ENCODE measurements at regions not wholly inside any gene's neighbourhood (a gene's known extent, or its start where the extent isn't known, plus 50 kb on each side); places are given as distances from the start of the nearest gene placed in this dataset.

DNA sequence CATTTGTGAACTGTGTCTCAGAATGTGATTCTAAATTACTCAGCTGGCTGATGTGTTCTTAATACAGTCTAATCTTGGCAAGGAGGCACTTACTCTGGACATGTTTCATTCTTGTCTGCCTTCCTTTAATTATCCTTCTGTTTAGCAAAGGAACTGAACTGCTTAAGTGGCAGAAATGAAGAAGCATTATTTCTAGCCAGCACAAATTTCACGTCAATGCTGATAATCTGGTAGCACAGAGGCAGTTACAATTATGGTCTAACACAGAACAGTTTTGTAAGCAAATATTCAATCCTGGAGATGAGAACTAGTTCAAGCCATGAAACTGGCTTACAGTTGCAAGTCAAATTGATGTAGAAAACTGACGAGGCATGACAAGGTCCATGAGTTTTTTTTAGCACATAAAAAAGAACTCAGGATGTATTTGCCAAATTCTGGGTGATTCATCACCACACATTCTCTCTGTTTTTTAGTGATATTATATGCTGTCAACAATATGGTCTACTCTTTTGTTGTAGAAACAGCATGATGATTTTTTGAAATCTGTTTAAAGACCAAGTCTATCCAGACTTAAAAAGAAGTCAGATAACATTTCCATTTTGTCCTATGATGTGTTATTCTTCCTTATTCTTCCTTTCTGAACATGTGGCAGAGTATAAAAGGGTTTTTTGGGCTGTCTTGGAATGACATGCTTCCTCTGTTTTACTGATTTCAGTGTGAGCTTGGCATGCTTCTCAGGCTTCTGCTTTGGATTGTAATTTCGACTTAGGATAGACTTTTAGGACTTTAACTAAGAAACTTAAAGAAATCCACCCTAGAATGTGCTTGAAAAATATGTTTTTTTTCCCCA is 154.8 kb downstream of the DNAJB9 start:
- DNase-seq (peak in 2 of 3 donors; percentile 54 to 57), ATAC-seq (ENCODE audit: insufficient read depth, low FRiP score) (no peak)
- Histone ChIP-seq H3K4me3 (no peak overlapping the region), H3K27ac (ENCODE audit: low read depth in 1 of 2, low read length in 1 of 2) (no peak overlapping the region), H3K4me1 (ENCODE audit: control insufficient read depth in 5 of 5, insufficient read depth in 5 of 5, low read length in 5 of 5) (peaks cover 0 to 21% (median 9%) of the 10 kb centered on the region in 5 donors), H3K9me3 (ENCODE audit: control insufficient read depth in 4 of 4, insufficient read depth in 3 of 4, low read length in 3 of 4) (no peaks in the 10 kb centered on the region), H3K9ac (ENCODE audit: insufficient read depth in 1 of 2, low read length in 2 of 2) (no peak overlapping the region), H3K36me3 (ENCODE audit: control insufficient read depth in 4 of 4, insufficient read depth in 4 of 4, low read length in 4 of 4) (no peaks in the 10 kb centered on the region), H3K27me3 (ENCODE audit: control insufficient read depth in 3 of 3, insufficient read depth in 3 of 3, low read length in 2 of 3) (no peaks in the 10 kb centered on the region)
- TF ChIP-seq, protein P1, sequence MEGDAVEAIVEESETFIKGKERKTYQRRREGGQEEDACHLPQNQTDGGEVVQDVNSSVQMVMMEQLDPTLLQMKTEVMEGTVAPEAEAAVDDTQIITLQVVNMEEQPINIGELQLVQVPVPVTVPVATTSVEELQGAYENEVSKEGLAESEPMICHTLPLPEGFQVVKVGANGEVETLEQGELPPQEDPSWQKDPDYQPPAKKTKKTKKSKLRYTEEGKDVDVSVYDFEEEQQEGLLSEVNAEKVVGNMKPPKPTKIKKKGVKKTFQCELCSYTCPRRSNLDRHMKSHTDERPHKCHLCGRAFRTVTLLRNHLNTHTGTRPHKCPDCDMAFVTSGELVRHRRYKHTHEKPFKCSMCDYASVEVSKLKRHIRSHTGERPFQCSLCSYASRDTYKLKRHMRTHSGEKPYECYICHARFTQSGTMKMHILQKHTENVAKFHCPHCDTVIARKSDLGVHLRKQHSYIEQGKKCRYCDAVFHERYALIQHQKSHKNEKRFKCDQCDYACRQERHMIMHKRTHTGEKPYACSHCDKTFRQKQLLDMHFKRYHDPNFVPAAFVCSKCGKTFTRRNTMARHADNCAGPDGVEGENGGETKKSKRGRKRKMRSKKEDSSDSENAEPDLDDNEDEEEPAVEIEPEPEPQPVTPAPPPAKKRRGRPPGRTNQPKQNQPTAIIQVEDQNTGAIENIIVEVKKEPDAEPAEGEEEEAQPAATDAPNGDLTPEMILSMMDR (IDR thresholded peaks at IDR 0.05; ENCODE audit: control extremely low read depth, extremely low read depth) = no peak
- WGBS, 2 donors = 50 to 58% methylated on average over 3 of the region's 3 CpGs

DNA sequence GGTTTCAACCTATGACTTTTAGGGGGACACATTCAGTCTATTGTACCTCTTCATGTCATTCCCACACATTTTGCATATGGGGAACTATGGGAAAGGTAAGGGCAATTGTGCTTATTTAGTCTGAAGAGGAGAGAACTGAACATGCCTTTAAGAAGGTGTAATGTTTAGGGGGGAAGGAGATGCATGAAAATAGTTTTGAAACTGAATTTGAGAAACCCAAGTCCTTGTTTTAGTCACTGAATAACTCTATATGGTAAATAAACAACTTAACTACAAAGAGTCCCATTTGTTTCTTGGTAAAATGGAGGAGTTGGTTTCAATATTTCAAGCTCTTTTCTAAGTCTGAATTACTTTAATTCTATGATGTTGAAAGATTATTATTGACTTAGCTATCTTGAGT is 166.1 kb downstream of the DNAJB9 start:
- no peak for DNase-seq
- Histone ChIP-seq H3K36me3 (ENCODE audit: control insufficient read depth in 4 of 4, insufficient read depth in 4 of 4, low read length in 4 of 4) (no peaks in the 10 kb centered on the region), H3K27ac (ENCODE audit: low read depth in 1 of 2, low read length in 1 of 2) (no peak overlapping the region), H3K9me3 (ENCODE audit: control insufficient read depth in 4 of 4, insufficient read depth in 3 of 4, low read length in 3 of 4) (no peaks in the 10 kb centered on the region), H3K4me1 (ENCODE audit: control insufficient read depth in 5 of 5, insufficient read depth in 5 of 5, low read length in 5 of 5) (peaks cover 0 to 4% (median 0%) of the 10 kb centered on the region in 5 donors), H3K9ac (ENCODE audit: insufficient read depth in 1 of 2, low read length in 2 of 2) (no peak overlapping the region), H3K4me3 (no peak overlapping the region), H3K27me3 (ENCODE audit: control insufficient read depth in 3 of 3, insufficient read depth in 3 of 3, low read length in 2 of 3) (no peaks in the 10 kb centered on the region)
- TF ChIP-seq, protein P1 (IDR thresholded peaks at IDR 0.05; ENCODE audit: control extremely low read depth, extremely low read depth) = no peak
- no peak for ATAC-seq (ENCODE audit: insufficient read depth, low FRiP score)

GRCh38 chr7:108736221-108736891 is 166.7 kb downstream of the DNAJB9 start:
- no peak overlapping the region for H3K27ac ChIP-seq (ENCODE audit: low read depth in 1 of 2, low read length in 1 of 2)
- 46 to 68% methylated on average over 2 of the region's 2 CpGs for WGBS, 2 donors
- DNase-seq (peak in 2 of 3 donors; percentile 78 to 89), ATAC-seq (ENCODE audit: insufficient read depth, low FRiP score) (peak; percentile 79)
- no peak overlapping the region for H3K4me3 ChIP-seq
- H3K27me3 ChIP-seq (ENCODE audit: control insufficient read depth in 3 of 3, insufficient read depth in 3 of 3, low read length in 2 of 3) = no peaks in the 10 kb centered on the region
- peaks cover 0 to 4% (median 0%) of the 10 kb centered on the region in 5 donors for H3K4me1 ChIP-seq (ENCODE audit: control insufficient read depth in 5 of 5, insufficient read depth in 5 of 5, low read length in 5 of 5)
- no peaks in the 10 kb centered on the region for H3K9me3 ChIP-seq (ENCODE audit: control insufficient read depth in 4 of 4, insufficient read depth in 3 of 4, low read length in 3 of 4)
- TF ChIP-seq, protein P1 (IDR thresholded peaks at IDR 0.05; ENCODE audit: control extremely low read depth, extremely low read depth) = no peak
- no peak overlapping the region for H3K9ac ChIP-seq (ENCODE audit: insufficient read depth in 1 of 2, low read length in 2 of 2)
- no peaks in the 10 kb centered on the region for H3K36me3 ChIP-seq (ENCODE audit: control insufficient read depth in 4 of 4, insufficient read depth in 4 of 4, low read length in 4 of 4)
